ENCODE measurements at regions not wholly inside any gene's neighbourhood (a gene's known extent, or its start where the extent isn't known, plus 50 kb on each side); places are given as distances from the start of the nearest gene placed in this dataset.

DNA sequence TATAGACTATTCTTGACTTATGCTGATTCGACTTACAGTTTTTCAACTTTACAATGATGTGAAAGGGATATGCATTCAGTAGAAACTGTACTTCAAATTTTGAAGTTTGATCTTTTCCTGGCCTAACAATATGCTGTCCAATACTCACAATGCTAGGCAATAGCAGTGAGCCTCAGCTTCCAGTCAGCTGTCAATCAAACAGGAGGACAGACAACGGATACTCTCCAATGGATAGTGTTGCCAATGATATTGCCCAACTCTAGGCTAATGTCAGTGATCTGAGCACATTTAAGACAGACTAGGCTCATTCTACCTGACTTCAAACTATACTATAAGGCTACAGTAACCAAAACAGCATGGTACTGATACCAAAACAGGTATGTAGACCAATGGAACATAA, 55.0 kb upstream of the ZNF280D start:
- Histone ChIP-seq H3K9me3 (ENCODE audit: control insufficient read depth in 4 of 4, insufficient read depth in 3 of 4, low read length in 3 of 4) (no peaks in the 10 kb centered on the region), H3K27ac (ENCODE audit: low read depth in 1 of 2, low read length in 1 of 2) (no peak overlapping the region), H3K4me1 (ENCODE audit: control insufficient read depth in 5 of 5, insufficient read depth in 5 of 5, low read length in 5 of 5) (no peaks in the 10 kb centered on the region), H3K36me3 (ENCODE audit: control insufficient read depth in 4 of 4, insufficient read depth in 4 of 4, low read length in 4 of 4) (no peaks in the 10 kb centered on the region), H3K4me3 (no peak overlapping the region), H3K27me3 (ENCODE audit: control insufficient read depth in 3 of 3, insufficient read depth in 3 of 3, low read length in 2 of 3) (no peaks in the 10 kb centered on the region), H3K9ac (ENCODE audit: insufficient read depth in 1 of 2, low read length in 2 of 2) (no peak overlapping the region)
- TF ChIP-seq, protein P1, sequence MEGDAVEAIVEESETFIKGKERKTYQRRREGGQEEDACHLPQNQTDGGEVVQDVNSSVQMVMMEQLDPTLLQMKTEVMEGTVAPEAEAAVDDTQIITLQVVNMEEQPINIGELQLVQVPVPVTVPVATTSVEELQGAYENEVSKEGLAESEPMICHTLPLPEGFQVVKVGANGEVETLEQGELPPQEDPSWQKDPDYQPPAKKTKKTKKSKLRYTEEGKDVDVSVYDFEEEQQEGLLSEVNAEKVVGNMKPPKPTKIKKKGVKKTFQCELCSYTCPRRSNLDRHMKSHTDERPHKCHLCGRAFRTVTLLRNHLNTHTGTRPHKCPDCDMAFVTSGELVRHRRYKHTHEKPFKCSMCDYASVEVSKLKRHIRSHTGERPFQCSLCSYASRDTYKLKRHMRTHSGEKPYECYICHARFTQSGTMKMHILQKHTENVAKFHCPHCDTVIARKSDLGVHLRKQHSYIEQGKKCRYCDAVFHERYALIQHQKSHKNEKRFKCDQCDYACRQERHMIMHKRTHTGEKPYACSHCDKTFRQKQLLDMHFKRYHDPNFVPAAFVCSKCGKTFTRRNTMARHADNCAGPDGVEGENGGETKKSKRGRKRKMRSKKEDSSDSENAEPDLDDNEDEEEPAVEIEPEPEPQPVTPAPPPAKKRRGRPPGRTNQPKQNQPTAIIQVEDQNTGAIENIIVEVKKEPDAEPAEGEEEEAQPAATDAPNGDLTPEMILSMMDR (IDR thresholded peaks at IDR 0.05; ENCODE audit: control extremely low read depth, extremely low read depth), result no peak
- ATAC-seq (ENCODE audit: insufficient read depth, low FRiP score), result no peak
- DNase-seq, result no peak
- 74 to 95% methylated on average over 2 of the region's 2 CpGs for WGBS, 2 donors

DNA sequence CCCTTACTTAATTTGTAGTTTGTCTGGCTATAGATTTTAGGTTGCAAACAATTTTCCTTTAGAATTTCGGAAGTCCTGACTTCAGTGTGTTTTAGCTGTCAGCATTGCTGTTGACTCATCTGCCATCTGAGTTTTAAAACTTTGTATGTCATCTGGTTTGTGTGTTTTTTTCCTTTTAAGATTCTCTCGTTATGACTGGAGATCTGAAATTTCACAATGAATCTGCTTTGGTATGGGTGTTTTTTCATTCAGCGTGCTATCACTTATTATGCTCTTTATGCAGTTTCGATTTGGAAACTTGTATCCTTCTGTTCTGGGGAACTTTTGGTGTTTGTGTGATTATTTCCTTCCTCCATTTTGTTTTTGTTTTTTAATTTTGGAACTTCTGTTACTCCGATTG, 53.7 kb upstream of the ZNF280D start:
- ATAC-seq (ENCODE audit: insufficient read depth, low FRiP score) (no peak), DNase-seq (no peak)
- H3K4me1 ChIP-seq (ENCODE audit: control insufficient read depth in 5 of 5, insufficient read depth in 5 of 5, low read length in 5 of 5), result no peaks in the 10 kb centered on the region
- no peaks in the 10 kb centered on the region for H3K27me3 ChIP-seq (ENCODE audit: control insufficient read depth in 3 of 3, insufficient read depth in 3 of 3, low read length in 2 of 3)
- 78 to 91% methylated on average over 5 of the region's 5 CpGs for WGBS, 2 donors
- H3K27ac ChIP-seq (ENCODE audit: low read depth in 1 of 2, low read length in 1 of 2), result no peak overlapping the region
- no peaks in the 10 kb centered on the region for H3K36me3 ChIP-seq (ENCODE audit: control insufficient read depth in 4 of 4, insufficient read depth in 4 of 4, low read length in 4 of 4)
- H3K9ac ChIP-seq (ENCODE audit: insufficient read depth in 1 of 2, low read length in 2 of 2), result no peak overlapping the region
- no peak overlapping the region for H3K4me3 ChIP-seq
- no peaks in the 10 kb centered on the region for H3K9me3 ChIP-seq (ENCODE audit: control insufficient read depth in 4 of 4, insufficient read depth in 3 of 4, low read length in 3 of 4)
- TF ChIP-seq, protein P1 (IDR thresholded peaks at IDR 0.05; ENCODE audit: control extremely low read depth, extremely low read depth), result no peak

DNA sequence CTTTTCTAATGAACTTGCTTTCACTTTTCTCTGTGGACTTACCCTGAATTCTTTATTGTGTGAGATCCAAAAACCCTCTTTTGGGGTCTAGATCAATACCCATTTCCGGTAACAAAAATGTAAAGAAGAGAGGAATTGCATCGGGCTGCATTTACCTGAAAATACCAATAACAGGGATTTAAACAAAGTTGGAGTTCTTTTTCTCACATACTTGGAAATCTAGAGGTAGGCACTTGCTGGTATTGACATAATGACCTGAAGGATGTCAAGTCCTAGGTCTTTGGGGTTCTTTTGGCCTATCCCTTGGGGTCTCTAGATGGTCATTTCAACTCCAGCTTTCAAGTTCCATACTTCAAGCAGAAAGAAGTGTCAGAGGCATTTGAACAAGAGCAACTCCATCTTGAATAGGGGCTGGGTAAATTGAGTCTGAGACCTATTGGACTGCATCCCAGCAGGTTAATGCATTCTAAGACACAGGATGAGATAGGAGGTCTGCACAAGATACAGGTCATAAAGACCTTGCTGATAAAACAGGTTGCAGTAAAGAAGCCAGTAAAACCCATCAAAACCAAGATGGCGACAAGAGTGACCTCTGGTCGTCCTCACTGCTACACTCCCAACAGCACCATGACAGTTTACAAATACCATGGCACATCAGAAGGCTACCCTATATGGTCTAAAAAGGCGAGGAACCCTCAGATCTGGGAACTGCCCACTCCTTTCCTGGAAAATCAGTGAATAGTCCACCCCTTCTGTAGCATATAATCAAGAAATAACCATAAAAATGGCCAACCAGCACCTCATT, 50.8 kb upstream of the ZNF280D start:
- H3K4me3 ChIP-seq, result no peak overlapping the region
- no peaks in the 10 kb centered on the region for H3K27me3 ChIP-seq (ENCODE audit: control insufficient read depth in 3 of 3, insufficient read depth in 3 of 3, low read length in 2 of 3)
- DNase-seq (no peak), ATAC-seq (ENCODE audit: insufficient read depth, low FRiP score) (no peak)
- 95 to 97% methylated on average over 5 of the region's 5 CpGs for WGBS, 2 donors
- H3K9me3 ChIP-seq (ENCODE audit: control insufficient read depth in 4 of 4, insufficient read depth in 3 of 4, low read length in 3 of 4), result no peaks in the 10 kb centered on the region
- no peaks in the 10 kb centered on the region for H3K36me3 ChIP-seq (ENCODE audit: control insufficient read depth in 4 of 4, insufficient read depth in 4 of 4, low read length in 4 of 4)
- H3K9ac ChIP-seq (ENCODE audit: insufficient read depth in 1 of 2, low read length in 2 of 2), result no peak overlapping the region
- H3K4me1 ChIP-seq (ENCODE audit: control insufficient read depth in 5 of 5, insufficient read depth in 5 of 5, low read length in 5 of 5), result no peaks in the 10 kb centered on the region
- no peak overlapping the region for H3K27ac ChIP-seq (ENCODE audit: low read depth in 1 of 2, low read length in 1 of 2)
- TF ChIP-seq, protein P1 (IDR thresholded peaks at IDR 0.05; ENCODE audit: control extremely low read depth, extremely low read depth), result no peak

Measured in lung (tissue), 11 donors.